Parathyroid adenoma (tissue), 2 donors: ENCODE measurements at regions not wholly inside any gene's neighbourhood (a gene's known extent, or its start where the extent isn't known, plus 50 kb on each side); places are given as distances from the start of the nearest gene placed in this dataset.

ENCODE experiments used
- H2AFZ ChIP-seq: fragments of 300-600 bp; sonication (generic); one replicate; pipeline ENCODE4 v1.7.0; 2017; ENCODE audit warnings: antibody characterized with exemption, mild to moderate bottlenecking
- H3K27ac ChIP-seq: fragments of 300-600 bp; sonication (generic); one replicate; pipeline ENCODE4 v1.7.0; 2017
- H3K27me3 ChIP-seq: fragments of 300-600 bp; sonication (generic); one replicate; pipeline ENCODE4 v1.7.0; 2017; ENCODE audit warnings: low read length; ENCODE audit not compliant: control insufficient read depth, insufficient read depth
- H3K36me3 ChIP-seq: fragments of 300-600 bp; sonication (generic); one replicate; pipeline ENCODE4 v1.7.0; 2017; ENCODE audit warnings: low read length; ENCODE audit not compliant: control insufficient read depth, insufficient read depth
- H3K4me1 ChIP-seq: fragments of 300-600 bp; sonication (generic); one replicate; pipeline ENCODE4 v1.7.0; 2017; ENCODE audit warnings: control low read depth
- H3K4me2 ChIP-seq: fragments of 300-600 bp; sonication (generic); one replicate; pipeline ENCODE4 v1.7.0; 2017; ENCODE audit warnings: low read length
- H3K4me3 ChIP-seq: fragments of 300-600 bp; sonication (generic); one replicate; pipeline ENCODE4 v1.7.0; 2017; ENCODE audit warnings: low read depth, low read length
- H3K79me2 ChIP-seq: fragments of 300-600 bp; sonication (generic); one replicate; pipeline ENCODE4 v1.7.0; 2017; ENCODE audit warnings: control low read depth
- H3K9ac ChIP-seq: fragments of 300-600 bp; sonication (generic); one replicate; pipeline ENCODE4 v1.7.0; 2017; ENCODE audit warnings: mild to moderate bottlenecking
- H3K9me3 ChIP-seq: fragments of 300-600 bp; sonication (generic); one replicate; pipeline ENCODE4 v1.7.0; 2017; ENCODE audit warnings: low read length; ENCODE audit not compliant: control insufficient read depth
- TF ChIP-seq, protein P1 (sequence below): fragments of 300-600 bp; sonication (generic); IDR thresholded peaks from one replicate; pipeline ENCODE4 v1.7.0; 2017; ENCODE audit warnings: antibody characterized with exemption, mild to moderate bottlenecking
- donor health status: primary hyperparathyroidism.

DNA sequence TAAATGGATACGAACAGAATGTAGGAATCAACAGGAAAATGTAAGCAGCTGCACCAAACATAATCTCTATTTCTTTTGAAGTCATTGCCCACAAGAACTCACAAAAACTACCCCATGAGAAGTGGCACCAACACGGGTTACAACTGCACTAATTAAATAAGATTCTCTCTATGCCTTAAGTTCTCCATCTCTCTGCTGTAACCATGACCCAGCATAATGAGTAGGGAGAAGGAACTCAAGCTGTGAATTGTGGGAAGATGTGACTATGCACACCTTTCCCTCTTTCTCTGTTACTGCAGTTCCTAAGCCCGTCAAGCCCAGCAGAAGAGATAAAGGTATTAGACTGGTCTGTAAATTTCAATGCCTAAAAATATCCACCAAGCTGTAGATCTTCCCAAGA, 614.0 kb downstream of the USP25 start:
- no peaks in the 10 kb centered on the region for H3K36me3 ChIP-seq
- H3K27ac ChIP-seq = no peak overlapping the region
- H3K4me1 ChIP-seq = no peaks in the 10 kb centered on the region
- H3K9ac ChIP-seq = no peak overlapping the region
- H3K27me3 ChIP-seq = no peaks in the 10 kb centered on the region
- H3K9me3 ChIP-seq = no peaks in the 10 kb centered on the region
- H3K4me3 ChIP-seq = no peak overlapping the region
- H3K4me2 ChIP-seq = no peak overlapping the region
- no peaks in the 10 kb centered on the region for H3K79me2 ChIP-seq
- TF ChIP-seq, protein P1, sequence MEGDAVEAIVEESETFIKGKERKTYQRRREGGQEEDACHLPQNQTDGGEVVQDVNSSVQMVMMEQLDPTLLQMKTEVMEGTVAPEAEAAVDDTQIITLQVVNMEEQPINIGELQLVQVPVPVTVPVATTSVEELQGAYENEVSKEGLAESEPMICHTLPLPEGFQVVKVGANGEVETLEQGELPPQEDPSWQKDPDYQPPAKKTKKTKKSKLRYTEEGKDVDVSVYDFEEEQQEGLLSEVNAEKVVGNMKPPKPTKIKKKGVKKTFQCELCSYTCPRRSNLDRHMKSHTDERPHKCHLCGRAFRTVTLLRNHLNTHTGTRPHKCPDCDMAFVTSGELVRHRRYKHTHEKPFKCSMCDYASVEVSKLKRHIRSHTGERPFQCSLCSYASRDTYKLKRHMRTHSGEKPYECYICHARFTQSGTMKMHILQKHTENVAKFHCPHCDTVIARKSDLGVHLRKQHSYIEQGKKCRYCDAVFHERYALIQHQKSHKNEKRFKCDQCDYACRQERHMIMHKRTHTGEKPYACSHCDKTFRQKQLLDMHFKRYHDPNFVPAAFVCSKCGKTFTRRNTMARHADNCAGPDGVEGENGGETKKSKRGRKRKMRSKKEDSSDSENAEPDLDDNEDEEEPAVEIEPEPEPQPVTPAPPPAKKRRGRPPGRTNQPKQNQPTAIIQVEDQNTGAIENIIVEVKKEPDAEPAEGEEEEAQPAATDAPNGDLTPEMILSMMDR = no peak
- H2AFZ ChIP-seq = no peak overlapping the region

DNA sequence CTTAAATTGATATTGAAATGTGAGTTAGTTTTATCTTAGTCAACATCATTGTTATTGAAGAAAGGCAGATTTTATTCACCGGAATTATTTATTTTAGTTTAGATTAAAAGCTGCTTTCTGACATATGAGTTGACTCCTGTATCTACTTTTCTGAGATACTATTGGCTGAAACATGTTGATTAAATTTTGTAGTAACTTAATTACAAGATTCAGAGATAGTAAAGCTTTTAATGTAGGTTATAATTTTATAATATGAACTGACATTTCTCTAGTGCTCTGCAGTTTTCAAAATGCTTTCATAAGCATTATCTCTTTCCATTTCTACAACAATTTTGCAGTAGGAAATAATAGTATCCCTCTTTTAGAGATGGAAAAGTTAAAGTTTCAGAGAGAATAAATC, 616.0 kb downstream of the USP25 start:
- H3K4me2 ChIP-seq = no peak overlapping the region
- H3K79me2 ChIP-seq = no peaks in the 10 kb centered on the region
- no peaks in the 10 kb centered on the region for H3K9me3 ChIP-seq
- H3K4me1 ChIP-seq = no peaks in the 10 kb centered on the region
- H3K4me3 ChIP-seq = no peak overlapping the region
- TF ChIP-seq, protein P1 = no peak
- H3K27me3 ChIP-seq = no peaks in the 10 kb centered on the region
- no peaks in the 10 kb centered on the region for H3K36me3 ChIP-seq
- H3K9ac ChIP-seq = no peak overlapping the region
- no peak overlapping the region for H3K27ac ChIP-seq
- H2AFZ ChIP-seq = no peak overlapping the region

DNA sequence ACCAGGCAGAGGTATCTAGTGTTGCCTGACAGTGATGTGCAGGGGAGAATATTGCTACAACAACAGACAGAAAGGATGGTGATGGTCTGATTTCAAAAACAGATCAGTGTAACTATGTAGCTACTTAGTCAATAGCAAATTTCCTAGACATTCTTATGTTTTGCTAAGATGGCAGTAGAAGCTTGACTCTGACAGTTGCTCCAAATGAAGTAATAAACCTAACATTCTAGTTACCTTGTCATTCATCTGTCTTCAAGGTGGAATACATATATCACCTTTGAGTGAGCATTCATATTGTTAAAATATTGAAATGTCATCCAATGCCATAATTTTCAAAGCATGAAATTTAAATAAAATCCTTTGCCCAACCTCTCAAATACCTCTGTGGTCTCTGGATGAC, 617.4 kb downstream of the USP25 start:
- no peak overlapping the region for H3K9ac ChIP-seq
- H3K4me1 ChIP-seq = no peaks in the 10 kb centered on the region
- no peak overlapping the region for H2AFZ ChIP-seq
- no peaks in the 10 kb centered on the region for H3K27me3 ChIP-seq
- H3K36me3 ChIP-seq = no peaks in the 10 kb centered on the region
- no peak overlapping the region for H3K4me3 ChIP-seq
- H3K79me2 ChIP-seq = no peaks in the 10 kb centered on the region
- TF ChIP-seq, protein P1 = no peak
- no peak overlapping the region for H3K27ac ChIP-seq
- H3K9me3 ChIP-seq = no peaks in the 10 kb centered on the region
- no peak overlapping the region for H3K4me2 ChIP-seq

DNA sequence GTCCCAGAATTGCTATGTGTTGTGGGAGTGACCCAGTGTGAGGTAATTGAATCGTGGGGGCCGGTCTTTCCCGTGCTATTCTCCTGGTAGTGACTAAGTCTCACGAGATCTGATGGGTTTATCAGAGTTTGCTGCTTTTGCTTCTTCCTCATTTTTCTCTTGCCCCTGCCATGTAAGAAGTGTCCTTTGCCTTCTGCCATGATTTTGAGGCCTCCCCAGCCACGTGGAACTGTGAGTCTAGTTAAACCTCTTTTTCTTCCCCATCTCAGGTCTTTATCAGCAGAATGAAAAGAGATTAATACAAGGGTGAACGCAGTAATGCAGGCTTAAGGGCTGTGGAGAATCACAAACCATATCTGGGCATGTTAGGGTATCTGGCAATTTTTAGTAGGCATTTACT, 624.0 kb downstream of the USP25 start:
- Histone ChIP-seq H3K27me3 (no peaks in the 10 kb centered on the region), H3K79me2 (no peaks in the 10 kb centered on the region), H3K4me2 (no peak overlapping the region), H3K4me1 (no peaks in the 10 kb centered on the region), H3K9me3 (no peaks in the 10 kb centered on the region), H3K27ac (no peak overlapping the region), H3K9ac (no peak overlapping the region), H3K36me3 (no peaks in the 10 kb centered on the region), H2AFZ (no peak overlapping the region), H3K4me3 (no peak overlapping the region)
- TF ChIP-seq, protein P1 = no peak

DNA sequence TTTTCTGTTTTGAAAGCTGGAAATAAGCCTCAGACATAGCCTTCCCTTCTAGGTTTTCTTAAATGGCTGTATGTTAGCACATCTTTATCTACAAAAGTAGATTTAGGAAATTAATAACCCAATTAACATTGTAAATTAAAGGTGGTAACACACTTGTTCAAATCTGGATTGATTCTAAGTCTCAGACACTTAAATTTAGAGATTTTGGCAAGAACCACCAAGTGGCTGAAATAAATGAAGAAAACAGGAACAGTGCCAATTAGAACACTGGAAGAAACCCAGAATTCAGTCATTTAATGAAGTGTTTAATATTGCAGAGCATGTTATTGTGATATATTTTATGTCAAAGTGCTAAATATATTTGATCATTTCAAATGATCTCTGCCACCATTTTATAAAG, 628.2 kb downstream of the USP25 start:
- H3K36me3 ChIP-seq = no peaks in the 10 kb centered on the region
- TF ChIP-seq, protein P1 = no peak

More for the DNA sequence above, 628.2 kb downstream of the USP25 start:
- Histone ChIP-seq H2AFZ (no peak overlapping the region), H3K4me2 (no peak overlapping the region), H3K9ac (no peak overlapping the region), H3K27ac (no peak overlapping the region), H3K9me3 (no peaks in the 10 kb centered on the region), H3K27me3 (no peaks in the 10 kb centered on the region), H3K4me1 (no peaks in the 10 kb centered on the region), H3K4me3 (no peak overlapping the region), H3K79me2 (no peaks in the 10 kb centered on the region)
